RWPE1 (cell line): ENCODE measurements at regions not wholly inside any gene's neighbourhood (a gene's known extent, or its start where the extent isn't known, plus 50 kb on each side); places are given as distances from the start of the nearest gene placed in this dataset.

ENCODE experiments used
- CTCF ChIA-PET: fragments of 350-600 bp; sonication (Branson Sonifier 250); formaldehyde crosslinking; extraction: SDS; loops from one replicate; lab custom pipeline; 2021; lab: Yijun Ruan, JAX
- POLR2A ChIA-PET: fragments of 400-600 bp; formaldehyde crosslinking; extraction: SDS; loops from one replicate; lab custom pipeline; 2020; ENCODE audit warnings: antibody characterized with exemption; ENCODE audit not compliant: low non-redundant PET; lab: Yijun Ruan, JAX
- DNase-seq: peaks from one replicate; pipeline ENCODE4 v3.0.0; 2012; ENCODE audit warnings: low spot score
- H3K27ac ChIP-seq: fragments of 450-650 bp; 2 replicates; pipeline ENCODE4 v1.5.1; 2017
- CTCF ChIP-seq: fragments of 450-650 bp; conservative IDR thresholded peaks from 2 replicates; pipeline ENCODE4 v1.5.1; 2017; ENCODE audit warnings: low read depth, mild to moderate bottlenecking

GRCh38 chr12:30002677-30003076 lies 218.9 kb upstream of the TMTC1 start:
- H3K27ac ChIP-seq, result no peak overlapping the region
- DNase-seq, result no peak
- POLR2A ChIA-PET, result no interaction called here
- TF ChIP-seq CTCF, result no peak
- CTCF ChIA-PET, result no interaction called here

GRCh38 chr12:30000401-30000800 lies 216.7 kb upstream of the TMTC1 start:
- H3K27ac ChIP-seq, result no peak overlapping the region
- ChIA-PET POLR2A (no interaction called here), CTCF (no interaction called here)
- TF ChIP-seq CTCF, result no peak
- DNase-seq, result no peak

- DNase-seq, result no peak
- no peak overlapping the region for H3K27ac ChIP-seq
- ChIA-PET POLR2A (no interaction called here), CTCF (no interaction called here)
- no peak for TF ChIP-seq CTCF
These were observed 213.3 kb upstream of the TMTC1 start for GRCh38 chr12:29996993-29997392.

- TF ChIP-seq CTCF, result no peak
- no peak overlapping the region for H3K27ac ChIP-seq
- CTCF ChIA-PET, result no interaction called here
- POLR2A ChIA-PET, result no interaction called here
- no peak for DNase-seq
These were observed 208.6 kb upstream of the TMTC1 start for GRCh38 chr12:29992366-29992765.

GRCh38 chr12:29991924-29992323 lies 208.2 kb upstream of the TMTC1 start:
- H3K27ac ChIP-seq, result no peak overlapping the region
- no peak for DNase-seq
- ChIA-PET CTCF (no interaction called here), POLR2A (no interaction called here)
- TF ChIP-seq CTCF, result no peak

GRCh38 chr12:29990971-29991370 lies 207.2 kb upstream of the TMTC1 start:
- POLR2A ChIA-PET, result interaction anchor here (0.5 kb wide), 1 partner anchor 20 kb away, joined by 3 read pairs; no protein-coding TSS in a partner anchor
- no peak overlapping the region for H3K27ac ChIP-seq
- TF ChIP-seq CTCF, result no peak
- CTCF ChIA-PET, result no interaction called here
- no peak for DNase-seq

- no peak overlapping the region for H3K27ac ChIP-seq
- POLR2A ChIA-PET, result no interaction called here
- DNase-seq, result no peak
- no peak for TF ChIP-seq CTCF
- CTCF ChIA-PET, result no interaction called here
These were observed 200.1 kb upstream of the TMTC1 start for GRCh38 chr12:29983851-29984250.
